HFFc6 (cell line): ENCODE measurements at regions not wholly inside any gene's neighbourhood (a gene's known extent, or its start where the extent isn't known, plus 50 kb on each side); places are given as distances from the start of the nearest gene placed in this dataset.
"Not testable (repeated sequence)": the region's sequence is repeated elsewhere in the genome, so short reads cannot be mapped to it uniquely, and the experiment has no call there.

ENCODE experiments used
- DNase-seq: peaks from one replicate; pipeline ENCODE4 v3.0.0-alpha.2; 2018
- H3K27ac Mint-ChIP-seq: 2 replicates; pipeline ENCODE4 v1.8.0; 2020; ENCODE audit warnings: mild to moderate bottlenecking, mixed read lengths
- H3K27me3 Mint-ChIP-seq: 2 replicates; pipeline ENCODE4 v1.8.0; 2021; ENCODE audit warnings: mild to moderate bottlenecking, moderate library complexity, mixed read lengths; ENCODE audit not compliant: insufficient read depth
- H3K36me3 Mint-ChIP-seq: 2 replicates; pipeline ENCODE4 v1.8.0; 2021; ENCODE audit warnings: low read depth, mixed read lengths
- H3K4me1 Mint-ChIP-seq: 2 replicates; pipeline ENCODE4 v1.8.0; 2020; ENCODE audit warnings: low read depth, mixed read lengths
- H3K4me3 Mint-ChIP-seq: 2 replicates; pipeline ENCODE4 v1.8.0; 2020; ENCODE audit warnings: mild to moderate bottlenecking, moderate library complexity, mixed read lengths
- H3K9me3 Mint-ChIP-seq: 2 replicates; pipeline ENCODE4 v1.8.0; 2020; ENCODE audit warnings: mild to moderate bottlenecking, mixed read lengths

- H3K27me3 Mint-ChIP-seq, DNase-seq, H3K9me3 Mint-ChIP-seq, H3K4me3 Mint-ChIP-seq, H3K27ac Mint-ChIP-seq: not testable (repeated sequence)
- H3K36me3 Mint-ChIP-seq = peaks cover 47% of the 10 kb centered on the region
- H3K4me1 Mint-ChIP-seq = peaks cover 47% of the 10 kb centered on the region
These were observed 50.3 kb upstream of the ZSCAN2 start for GRCh38 chr15:84550503-84550902.
